T1000 (cell line): ENCODE measurements at regions not wholly inside any gene's neighbourhood (a gene's known extent, or its start where the extent isn't known, plus 50 kb on each side); places are given as distances from the start of the nearest gene placed in this dataset.
"Not testable (repeated sequence)": the region's sequence is repeated elsewhere in the genome, so short reads cannot be mapped to it uniquely, and the experiment has no call there.

Experiments used
- DNase-seq: peaks from one replicate; lab custom pipeline; 2025; ENCODE audit warnings: mixed read lengths; lab: John Stamatoyannopoulos, UW

DNA sequence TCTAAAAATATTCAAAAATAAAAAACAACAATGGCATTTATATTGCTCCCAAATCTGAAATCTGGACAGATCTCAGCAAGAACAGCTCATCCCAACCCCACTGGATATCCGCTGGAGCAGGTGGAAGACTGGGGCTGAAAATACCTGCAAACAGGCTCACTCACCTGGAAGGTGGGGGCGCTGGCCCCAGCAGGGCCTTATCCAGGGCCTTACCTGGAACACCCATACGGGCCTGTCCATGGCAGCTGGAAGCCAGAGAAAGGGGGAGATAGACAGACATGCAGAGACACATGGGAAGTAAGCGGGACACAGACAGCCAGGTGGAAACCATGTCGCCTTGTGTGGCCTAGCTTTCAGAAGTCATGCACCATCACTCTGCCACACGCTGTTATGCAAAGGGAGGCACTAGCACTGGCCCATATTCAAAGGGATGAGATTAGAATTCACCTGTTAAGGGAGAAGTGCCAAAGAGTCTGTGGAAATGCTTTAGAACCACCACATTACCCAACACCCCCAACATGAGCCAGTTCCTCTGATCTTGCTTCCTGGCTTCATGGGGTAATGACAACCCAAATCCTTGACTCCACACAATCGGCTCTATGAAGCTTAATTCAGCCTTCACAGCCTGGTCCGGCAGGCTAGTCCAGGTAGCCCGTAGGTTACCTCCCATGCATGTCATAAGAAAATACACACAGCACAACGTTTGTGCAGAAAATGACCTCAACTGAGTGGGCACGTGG is 99.0 kb upstream of the CDYL start:
- no peak for DNase-seq

- DNase-seq = no peak
Observed at GRCh38 chr6:4676016-4676415, 100.2 kb upstream of the CDYL start.

GRCh38 chr6:4675121-4675520 is 101.1 kb upstream of the CDYL start:
- DNase-seq = no peak

DNA sequence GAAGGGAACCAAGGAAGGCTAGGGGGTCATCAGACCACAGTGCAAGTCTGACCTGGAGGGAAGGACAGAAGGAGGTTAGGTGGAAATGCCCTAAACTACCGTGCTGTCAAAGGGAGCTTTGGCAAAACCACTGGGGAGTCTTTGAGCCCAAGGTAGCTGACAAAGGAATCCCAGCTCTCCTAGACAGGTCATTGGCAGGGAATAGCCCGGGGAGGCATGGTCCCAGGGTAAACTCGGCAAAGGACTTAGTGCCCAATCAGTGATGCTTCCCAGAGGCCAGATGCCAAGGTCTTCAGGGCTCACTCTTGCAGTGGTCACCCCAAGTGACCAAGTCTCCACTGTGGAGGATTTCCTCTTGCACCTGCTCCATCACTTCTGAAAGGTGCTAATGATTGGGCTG is 102.3 kb upstream of the CDYL start:
- DNase-seq = no peak

GRCh38 chr6:4672772-4673171 is 103.4 kb upstream of the CDYL start:
- DNase-seq = no peak

DNA sequence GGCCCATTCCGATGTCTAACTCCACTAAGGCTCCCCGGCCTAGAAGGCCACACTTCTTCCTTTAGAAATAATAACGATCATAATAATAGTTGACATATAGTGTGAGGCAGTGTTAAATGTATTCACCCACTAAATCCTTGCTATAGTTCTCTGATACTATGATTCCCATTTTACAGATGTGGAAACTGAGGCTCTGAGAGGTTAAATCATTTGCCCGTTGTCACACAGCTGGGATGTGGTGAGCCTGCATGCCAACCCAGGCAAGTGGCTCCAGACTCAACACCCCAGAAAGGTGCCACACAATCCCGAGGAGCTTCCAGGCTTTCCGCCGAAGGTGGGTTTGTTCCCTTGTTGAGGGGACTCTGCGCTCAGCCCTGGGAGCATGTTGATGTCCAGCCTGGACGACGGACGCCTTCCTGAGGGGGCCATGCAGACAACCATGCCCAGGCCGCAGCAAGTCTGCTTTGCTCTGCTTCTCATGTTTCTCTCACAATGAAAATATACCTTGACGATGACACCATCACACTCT is 104.6 kb upstream of the CDYL start:
- DNase-seq = no peak

- DNase-seq = no peak
Observed at GRCh38 chr6:4670824-4671409, 105.3 kb upstream of the CDYL start.

DNA sequence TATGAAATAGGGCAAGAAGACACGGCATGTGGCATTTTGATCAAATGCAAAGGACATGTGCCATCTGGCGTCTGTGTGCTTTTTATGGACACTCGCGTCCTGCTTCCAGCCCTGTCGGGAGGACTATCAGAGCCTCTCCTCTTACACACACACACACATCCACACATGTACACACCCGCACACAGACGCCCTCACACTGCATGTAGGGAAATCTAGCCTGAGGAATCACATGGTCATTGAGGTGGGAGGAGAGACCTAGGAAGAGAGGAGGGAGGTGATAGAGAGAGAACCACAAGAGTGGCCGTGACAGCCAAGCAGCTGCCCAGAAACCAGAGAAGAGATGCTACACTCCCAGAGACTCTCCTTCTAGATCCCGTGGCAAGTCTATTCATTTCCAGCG is 105.9 kb upstream of the CDYL start:
- no peak for DNase-seq

DNA sequence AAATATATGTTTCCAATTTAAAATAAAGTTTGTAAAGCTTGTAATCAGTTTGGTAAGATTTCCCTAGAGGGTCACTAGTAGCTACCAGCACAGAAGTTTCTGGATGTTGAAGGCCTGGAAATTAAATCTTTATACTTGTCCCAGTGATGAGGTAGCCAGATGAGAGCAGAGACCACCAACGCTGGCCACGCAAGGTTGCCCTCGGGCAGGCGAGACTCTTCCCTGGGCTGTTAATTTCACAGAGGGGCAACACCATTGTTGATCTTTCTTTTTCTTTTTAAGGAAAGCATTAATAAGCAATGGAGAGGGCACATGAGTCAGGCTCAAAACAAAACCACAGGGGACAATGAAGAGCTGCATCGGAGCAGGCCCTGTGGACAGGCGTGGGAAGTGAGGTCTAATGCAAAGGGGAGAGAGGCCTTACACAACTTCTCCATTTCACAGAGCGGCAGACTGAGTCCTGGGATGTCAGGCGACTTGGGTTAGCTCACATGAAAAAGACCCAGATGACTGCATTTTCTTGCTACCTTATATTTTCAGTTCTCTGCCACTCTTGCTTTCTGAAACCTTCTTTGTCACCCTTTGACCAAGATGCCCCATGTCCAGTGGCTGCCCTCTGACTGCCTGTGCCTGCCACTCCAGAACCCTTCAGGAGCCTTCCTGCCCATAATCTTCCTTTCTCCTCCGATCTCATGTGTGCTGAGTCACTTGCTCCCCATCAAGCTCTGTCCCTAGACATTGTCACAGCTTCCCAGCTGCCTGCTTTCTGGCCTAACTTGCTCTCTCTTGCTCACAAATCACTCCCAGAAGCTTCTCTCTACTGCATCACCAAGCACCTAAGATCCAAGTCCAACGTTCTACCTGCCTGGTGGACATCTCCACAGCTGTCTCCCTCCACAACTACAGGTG is 107.7 kb upstream of the CDYL start:
- no peak for DNase-seq

DNA sequence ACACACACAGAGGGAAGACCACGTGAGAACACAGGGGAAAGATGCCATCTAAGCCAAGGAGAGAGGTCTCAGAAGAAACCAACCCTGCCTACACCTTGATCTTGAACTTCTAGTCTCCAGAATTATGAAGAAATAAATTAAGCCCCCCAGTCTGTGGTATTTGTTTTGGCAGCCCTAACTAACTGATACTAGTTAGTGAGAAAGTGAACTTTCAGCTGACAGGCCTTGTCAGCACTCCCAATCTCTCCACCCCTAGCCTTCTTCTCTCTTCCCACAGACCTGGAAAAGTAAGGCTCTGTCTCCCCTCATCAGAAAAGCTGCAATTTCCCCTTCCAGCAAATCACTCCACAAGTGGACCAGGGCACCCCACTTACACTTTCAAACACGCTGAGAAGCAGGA is 108.6 kb upstream of the CDYL start:
- no peak for DNase-seq

GRCh38 chr6:4666886-4667513 is 109.2 kb upstream of the CDYL start:
- DNase-seq = no peak

DNA sequence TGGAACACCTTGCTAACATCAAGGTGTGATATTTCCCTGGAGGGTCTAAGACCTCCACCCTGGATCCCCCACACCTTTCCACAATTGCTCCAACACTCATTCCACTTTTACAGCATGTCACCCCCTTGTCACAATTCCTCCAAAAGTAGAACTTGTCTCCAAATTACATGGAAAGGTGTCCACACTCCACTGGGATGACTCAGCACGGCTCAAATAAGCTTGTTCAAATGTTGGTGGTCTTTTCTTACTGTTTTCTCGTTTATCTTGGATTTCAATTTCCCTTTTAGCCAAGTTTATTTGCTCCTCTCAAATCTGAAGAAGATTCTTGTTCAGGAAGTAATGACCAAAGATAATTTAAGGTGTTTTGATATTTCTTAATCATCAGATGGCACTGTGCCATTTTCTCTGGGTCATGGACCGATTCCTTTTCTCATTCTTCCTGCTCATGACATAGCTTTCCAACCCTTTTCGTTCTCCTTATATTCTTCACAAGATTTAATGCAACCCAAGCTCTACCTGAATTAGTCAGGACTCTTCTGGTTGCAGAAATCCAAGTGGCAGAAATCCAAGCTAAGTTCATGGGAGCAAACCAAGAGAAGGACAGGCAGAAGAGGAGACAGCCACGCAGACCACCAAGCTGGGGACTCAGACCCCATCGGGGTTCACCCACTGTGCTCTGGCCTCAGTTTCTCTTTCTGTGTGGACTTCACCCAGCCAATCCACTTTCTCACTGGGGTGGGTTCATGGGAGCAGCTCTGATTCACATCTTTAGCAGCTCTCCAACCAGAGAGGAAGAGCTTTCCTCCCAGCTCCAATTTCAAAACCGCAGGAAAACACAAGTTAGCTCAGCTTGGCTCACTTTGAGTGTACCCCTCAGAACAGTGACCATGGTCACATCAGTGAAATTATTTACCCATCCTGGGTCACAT is 110.5 kb upstream of the CDYL start:
- DNase-seq = no peak

DNA sequence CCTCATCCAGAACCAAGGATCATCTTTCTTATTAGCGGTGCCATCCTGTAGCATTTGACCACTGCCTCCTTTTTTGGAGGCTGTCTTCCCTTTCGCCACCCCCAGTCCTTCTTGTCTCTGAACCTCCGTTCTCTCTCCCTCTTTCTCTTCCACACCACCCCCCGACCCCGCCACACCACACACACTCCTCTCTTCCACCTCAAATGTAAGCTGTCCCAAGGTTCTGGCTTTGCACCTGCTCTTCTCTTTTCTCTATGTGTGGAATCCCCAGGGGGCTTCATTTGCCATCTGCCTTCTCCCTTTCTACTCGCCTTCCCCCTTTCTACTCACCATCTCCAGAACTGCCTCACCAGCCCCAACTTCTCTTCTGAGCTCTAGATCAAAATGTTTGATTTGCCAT is 111.3 kb upstream of the CDYL start:
- DNase-seq = no peak

DNA sequence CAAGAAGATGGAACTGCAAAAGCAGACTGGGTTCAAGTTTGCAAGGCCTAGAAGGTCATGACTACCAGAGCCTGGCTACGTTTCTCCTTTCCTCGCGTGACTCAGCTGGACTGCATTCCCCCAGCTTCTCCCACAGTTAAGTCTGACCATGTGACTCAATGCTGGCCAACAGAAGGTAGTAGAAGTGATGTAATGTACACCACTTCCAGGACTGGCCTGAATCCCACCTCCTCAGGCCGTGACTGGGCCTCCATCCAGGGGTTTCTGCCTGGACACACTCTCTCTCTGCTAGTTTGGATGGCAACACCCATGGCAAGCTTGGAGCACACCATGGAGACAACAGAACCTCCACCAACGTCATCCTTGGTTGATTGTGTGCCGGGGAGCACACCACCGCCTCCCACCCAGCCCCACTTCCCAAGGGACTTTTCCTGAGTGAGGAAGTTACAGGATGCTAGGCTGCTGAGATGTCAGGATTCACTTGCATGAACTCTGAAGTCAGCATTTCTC is 112.0 kb upstream of the CDYL start:
- no peak for DNase-seq

GRCh38 chr6:4662886-4663285 is 113.3 kb upstream of the CDYL start:
- no peak for DNase-seq

GRCh38 chr6:4661391-4661790 is 114.8 kb upstream of the CDYL start:
- no peak for DNase-seq

- DNase-seq = no peak
Observed at GRCh38 chr6:4660377-4661321, 115.6 kb upstream of the CDYL start.

- DNase-seq = not testable (repeated sequence)
Observed at GRCh38 chr6:4659719-4660118, 116.5 kb upstream of the CDYL start.

DNA sequence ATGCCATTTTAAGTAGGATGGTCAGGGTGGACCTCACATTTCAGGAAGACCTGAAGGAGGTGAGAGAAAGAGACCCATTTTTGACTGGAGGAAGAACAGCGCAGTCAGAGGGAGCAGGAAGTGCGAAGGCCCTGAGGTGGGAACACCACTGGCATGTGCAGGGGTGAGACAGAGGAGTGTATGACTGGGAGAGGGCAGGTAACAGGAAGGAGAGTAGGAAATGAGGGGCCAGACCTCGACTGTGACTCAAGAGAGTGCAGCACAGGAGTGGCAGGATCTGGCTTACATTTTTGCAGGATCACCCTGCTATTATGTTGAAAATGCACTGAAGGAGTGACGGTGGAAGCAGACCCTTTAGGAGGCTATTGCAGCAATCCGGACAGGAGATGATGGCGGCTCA is 117.7 kb upstream of the CDYL start:
- no peak for DNase-seq

GRCh38 chr6:4656106-4656505 is 120.1 kb upstream of the CDYL start:
- DNase-seq = no peak
